HUDEP-2 (cell line): ENCODE measurements at regions not wholly inside any gene's neighbourhood (a gene's known extent, or its start where the extent isn't known, plus 50 kb on each side); places are given as distances from the start of the nearest gene placed in this dataset.

Source experiments
- DNase-seq, 76 experiments: peaks; one replicate each; lab custom pipeline; 2025; ENCODE audit not compliant: unreplicated experiment in 76 of 76; lab: John Stamatoyannopoulos, UW

DNA sequence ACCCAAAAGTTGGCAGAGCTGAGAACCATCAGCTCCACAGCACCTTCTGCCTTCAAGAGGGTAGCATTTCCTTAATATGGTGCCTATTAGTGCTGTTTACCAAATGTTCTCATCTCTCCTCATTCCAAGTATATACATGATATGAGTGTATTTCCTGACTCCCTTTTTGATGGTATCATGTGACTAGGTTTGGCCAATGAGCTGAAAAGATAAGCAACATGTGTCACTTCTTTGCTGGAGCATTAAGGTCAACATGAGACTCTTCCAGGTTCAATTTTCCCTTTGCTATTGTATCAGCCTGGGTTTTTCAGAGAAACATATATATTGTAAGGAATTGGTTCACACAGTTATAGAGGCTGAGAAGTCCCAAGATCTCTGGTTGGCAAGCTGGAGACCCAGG lies 310.9 kb downstream of the HRH4 start:
- no peak for DNase-seq

- no peak for DNase-seq
Observed at GRCh38 chr18:24773101-24773500, 312.7 kb downstream of the HRH4 start.

DNA sequence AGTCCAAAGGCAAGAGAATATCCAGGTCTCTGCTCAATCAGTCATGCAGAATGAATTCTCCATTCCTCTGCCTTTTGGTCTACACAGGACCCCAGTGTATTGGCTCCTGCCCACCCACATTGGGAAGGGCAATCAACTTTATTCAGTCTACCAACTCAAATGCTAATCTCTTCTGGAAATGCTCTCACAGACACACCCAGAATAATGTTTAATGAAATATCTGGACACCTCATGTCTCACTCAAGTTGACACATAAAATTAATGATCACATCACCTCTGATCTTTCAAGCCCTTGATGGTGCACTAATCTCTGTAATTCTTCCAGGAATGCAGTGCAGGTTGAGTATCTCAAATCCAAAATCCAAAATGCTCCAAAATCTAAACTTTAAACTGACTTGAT lies 315.6 kb downstream of the HRH4 start:
- no peak for DNase-seq

GRCh38 chr18:24778810-24779418 lies 318.5 kb downstream of the HRH4 start:
- no peak for DNase-seq

GRCh38 chr18:24782566-24782965 lies 322.1 kb downstream of the HRH4 start:
- DNase-seq, result no peak

- DNase-seq, result no peak
Observed at GRCh38 chr18:24785019-24785418, 324.6 kb downstream of the HRH4 start.

- no peak for DNase-seq
Observed at GRCh38 chr18:24786027-24786426, 325.6 kb downstream of the HRH4 start.

DNA sequence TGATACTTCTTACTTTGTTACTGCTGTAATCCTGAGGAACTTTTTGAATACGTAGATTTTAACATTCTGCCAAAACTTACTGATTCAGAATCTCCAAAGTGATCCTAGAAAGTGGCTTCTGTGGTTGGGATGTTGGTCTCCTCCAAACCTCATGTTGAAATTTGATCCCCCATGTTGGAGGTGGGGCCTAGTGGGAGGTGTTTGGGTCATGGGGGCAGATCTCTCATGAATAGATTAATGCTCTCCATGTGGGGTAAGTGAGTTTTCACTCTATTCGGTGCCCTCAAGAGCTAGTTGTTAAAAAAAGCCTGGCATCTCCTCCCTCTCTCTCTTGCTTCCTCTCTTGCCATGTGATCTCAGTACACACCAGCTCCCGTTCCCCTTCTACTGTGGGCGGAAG lies 329.9 kb downstream of the HRH4 start:
- no peak for DNase-seq

GRCh38 chr18:24791751-24792545 lies 331.5 kb downstream of the HRH4 start:
- no peak for DNase-seq

DNA sequence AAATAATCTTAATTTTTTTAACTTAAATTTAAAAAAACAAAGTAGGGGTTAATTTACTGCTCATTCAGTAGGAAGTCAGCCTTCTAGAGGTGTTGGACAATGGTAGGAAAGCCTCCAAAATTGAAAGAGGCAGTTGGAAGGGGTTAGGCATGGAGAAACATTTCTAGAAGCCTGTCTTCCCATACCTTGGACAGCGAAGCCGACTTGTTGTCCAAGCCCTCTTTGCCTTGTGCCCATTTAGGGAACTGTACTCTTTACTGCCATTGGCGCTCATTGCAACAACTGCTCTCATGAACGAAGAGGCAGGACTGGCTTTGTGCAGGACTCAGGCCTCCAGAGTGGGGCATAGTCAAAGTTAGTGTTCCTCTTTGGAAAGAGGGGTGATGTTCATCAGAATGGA lies 333.3 kb downstream of the HRH4 start:
- no peak for DNase-seq

GRCh38 chr18:24795129-24795528 lies 334.7 kb downstream of the HRH4 start:
- DNase-seq, result no peak

DNA sequence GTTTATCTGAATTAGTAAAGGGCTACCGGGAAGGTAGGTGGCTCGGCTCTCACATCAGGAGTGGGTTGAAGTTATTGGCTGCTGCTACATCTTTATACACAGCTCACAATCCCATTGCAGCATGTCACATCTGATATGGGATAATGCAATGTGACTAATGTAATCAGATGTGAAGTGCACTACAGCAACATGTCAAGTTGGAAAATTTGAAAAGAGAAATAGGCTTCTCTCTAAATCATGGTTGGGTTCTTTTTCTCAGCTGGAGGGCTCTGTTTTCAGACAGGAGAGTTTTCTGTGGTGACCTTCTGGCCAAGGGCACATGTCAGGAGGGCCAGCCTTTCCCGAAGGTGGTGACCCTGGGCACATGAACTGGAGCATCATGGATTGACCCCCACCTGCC lies 337.5 kb downstream of the HRH4 start:
- no peak for DNase-seq

- DNase-seq, result no peak
Observed at GRCh38 chr18:24799176-24799575, 338.7 kb downstream of the HRH4 start.

DNA sequence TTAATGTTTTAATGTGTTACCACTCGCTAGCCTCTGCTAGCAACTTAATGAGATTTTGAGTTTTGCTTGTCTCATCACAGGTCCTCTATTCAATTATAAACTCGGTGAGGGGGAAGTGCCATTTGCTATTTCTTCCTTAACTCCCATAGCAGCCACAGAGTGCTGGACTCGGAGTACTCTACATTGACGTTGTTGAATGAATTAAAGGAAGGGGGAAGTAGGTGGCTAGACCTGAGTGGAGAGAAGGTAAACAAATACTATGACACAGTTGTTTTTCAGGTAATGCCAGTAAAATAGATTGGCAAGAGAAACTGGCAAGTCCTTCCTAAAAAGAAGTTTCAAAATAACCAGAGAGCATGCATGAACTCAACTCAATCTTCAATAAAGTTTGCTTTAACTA lies 339.3 kb downstream of the HRH4 start:
- DNase-seq, result no peak

DNA sequence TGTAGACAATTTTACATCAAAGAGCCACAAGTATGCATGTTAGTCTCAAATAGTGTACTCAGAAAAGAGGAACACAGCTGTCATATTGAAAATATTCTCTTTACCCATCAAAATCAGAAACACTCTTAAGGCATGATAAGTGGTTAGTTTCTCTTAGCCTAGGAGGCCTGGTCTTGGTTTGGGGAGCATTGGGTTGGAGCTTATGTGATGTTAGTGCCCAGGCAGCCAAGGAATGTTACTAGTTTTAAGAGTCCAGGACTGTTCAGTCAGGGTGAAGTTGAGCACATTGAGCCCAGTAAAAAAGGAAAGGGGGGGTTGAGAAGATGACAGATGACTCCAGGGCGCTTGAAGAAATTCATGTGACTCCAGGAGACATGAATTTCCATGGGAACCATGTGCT lies 340.6 kb downstream of the HRH4 start:
- DNase-seq, result no peak

GRCh38 chr18:24802456-24802855 lies 342.0 kb downstream of the HRH4 start:
- DNase-seq, result no peak

DNA sequence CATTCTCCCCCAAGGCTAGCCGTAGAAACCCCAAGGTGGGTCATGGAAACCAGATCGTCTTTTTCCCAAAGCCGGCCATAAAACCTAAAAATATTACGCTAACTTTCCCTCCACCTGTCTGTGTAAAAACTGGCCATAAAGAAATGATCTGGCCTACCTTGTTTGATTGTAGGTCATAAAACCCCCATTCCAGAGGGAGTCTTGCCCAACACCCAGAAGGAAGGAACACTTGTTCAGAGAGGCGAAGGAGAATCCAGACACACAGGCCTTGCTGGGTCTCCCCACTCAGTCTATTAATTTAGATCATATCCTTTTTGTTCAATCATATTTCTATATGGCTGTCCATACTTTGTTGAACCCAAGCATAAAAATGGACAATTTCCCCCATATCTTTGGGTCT lies 344.7 kb downstream of the HRH4 start:
- no peak for DNase-seq

DNA sequence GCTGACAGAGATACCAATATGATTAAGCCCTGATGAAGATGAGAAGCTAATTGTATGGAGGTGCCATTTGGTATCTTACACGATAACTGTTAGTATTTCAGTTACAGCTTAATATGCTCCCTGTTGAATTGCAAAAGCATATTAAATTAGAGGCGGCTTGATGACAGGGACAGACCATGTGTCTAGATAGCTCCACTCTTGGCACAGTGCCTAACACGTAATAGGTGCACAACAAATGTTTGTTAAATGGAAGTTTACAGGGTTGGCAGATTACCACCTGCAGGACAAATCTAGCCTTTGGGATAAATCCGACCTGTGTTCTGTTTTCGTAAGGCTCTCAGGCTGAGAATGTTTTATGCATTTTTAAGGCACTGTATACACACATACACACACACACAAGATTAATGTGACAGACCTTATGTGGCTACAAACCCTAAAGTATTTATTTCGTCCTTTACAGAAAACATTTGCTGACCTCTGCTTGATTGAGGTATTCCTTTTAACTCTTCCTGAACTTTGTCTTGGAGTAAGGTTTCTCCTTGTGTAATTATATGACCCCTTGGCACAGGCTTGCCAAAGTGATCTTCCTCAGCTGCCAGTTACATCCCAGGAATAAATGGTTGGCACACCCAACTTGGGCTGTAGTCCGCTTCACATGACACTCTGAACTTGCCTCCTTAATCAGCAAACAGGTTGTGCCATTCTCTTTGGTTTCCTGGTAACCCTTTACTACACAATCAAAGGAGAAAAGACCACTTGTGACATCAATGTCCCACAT lies 348.9 kb downstream of the HRH4 start:
- DNase-seq, result no peak

DNA sequence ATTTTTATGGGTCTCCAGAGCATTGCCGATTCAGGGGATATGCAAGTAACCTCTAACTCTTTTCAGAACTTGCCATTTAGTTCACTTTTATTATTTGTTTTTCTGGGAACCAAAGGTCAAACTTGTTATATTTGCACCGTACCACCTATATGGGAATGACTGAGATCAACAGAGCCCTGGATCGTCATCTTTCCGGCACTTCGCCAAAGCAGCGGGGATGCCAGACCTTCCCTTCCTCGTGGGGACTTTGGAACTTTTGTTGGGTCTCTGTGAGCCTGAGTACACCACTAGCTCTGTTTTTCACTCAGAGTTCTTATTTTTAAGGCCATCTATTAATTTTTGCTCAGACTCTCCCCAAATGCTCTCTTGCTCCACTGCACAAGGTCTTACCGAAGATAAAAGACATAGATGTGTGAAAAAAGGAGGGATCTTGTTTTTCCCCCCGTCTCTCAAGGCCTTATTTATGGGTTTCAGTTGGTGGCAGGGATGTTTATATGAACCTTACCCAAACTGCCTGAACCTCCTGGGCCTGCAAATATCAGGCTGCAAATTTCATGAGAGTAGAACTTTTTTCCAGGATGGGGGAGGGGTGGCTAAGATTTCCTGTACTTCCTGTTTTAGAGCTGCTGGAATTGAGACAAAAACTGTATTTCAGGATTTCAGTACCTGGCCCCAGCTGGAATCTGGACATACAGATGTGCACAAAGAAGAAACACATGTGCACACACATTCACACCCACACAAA lies 350.3 kb downstream of the HRH4 start:
- DNase-seq, result no peak

- no peak for DNase-seq
Observed at GRCh38 chr18:24811950-24812681, 351.7 kb downstream of the HRH4 start.
